ENCODE measurements at regions not wholly inside any gene's neighbourhood (a gene's known extent, or its start where the extent isn't known, plus 50 kb on each side); places are given as distances from the start of the nearest gene placed in this dataset.

GRCh38 chr10:36759141-36759805 is 366.1 kb upstream of the ANKRD30A start:
- TF ChIP-seq, protein P1, sequence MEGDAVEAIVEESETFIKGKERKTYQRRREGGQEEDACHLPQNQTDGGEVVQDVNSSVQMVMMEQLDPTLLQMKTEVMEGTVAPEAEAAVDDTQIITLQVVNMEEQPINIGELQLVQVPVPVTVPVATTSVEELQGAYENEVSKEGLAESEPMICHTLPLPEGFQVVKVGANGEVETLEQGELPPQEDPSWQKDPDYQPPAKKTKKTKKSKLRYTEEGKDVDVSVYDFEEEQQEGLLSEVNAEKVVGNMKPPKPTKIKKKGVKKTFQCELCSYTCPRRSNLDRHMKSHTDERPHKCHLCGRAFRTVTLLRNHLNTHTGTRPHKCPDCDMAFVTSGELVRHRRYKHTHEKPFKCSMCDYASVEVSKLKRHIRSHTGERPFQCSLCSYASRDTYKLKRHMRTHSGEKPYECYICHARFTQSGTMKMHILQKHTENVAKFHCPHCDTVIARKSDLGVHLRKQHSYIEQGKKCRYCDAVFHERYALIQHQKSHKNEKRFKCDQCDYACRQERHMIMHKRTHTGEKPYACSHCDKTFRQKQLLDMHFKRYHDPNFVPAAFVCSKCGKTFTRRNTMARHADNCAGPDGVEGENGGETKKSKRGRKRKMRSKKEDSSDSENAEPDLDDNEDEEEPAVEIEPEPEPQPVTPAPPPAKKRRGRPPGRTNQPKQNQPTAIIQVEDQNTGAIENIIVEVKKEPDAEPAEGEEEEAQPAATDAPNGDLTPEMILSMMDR (IDR thresholded peaks at IDR 0.05): no peak
- Histone ChIP-seq H3K27me3 (no peaks in the 10 kb centered on the region), H3K27ac (no peak overlapping the region), H3K4me3 (no peak overlapping the region), H3K4me1 (no peaks in the 10 kb centered on the region), H3K9me3 (no peaks in the 10 kb centered on the region), H3K36me3 (no peaks in the 10 kb centered on the region)
- intact Hi-C loops (cut with DNase I): no loop called here
- no peak for ATAC-seq
- DNase-seq: no peak
- 51 to 59% methylated on average over 3 of the region's 3 CpGs for WGBS, 2 donors

- Histone ChIP-seq H3K4me1 (no peaks in the 10 kb centered on the region), H3K27me3 (no peaks in the 10 kb centered on the region), H3K27ac (no peak overlapping the region), H3K36me3 (no peaks in the 10 kb centered on the region), H3K9me3 (peaks cover 0 to 12% (median 0%) of the 10 kb centered on the region in 11 donors), H3K4me3 (no peak overlapping the region)
- TF ChIP-seq, protein P1 (IDR thresholded peaks at IDR 0.05): no peak
- DNase-seq: no peak
- intact Hi-C loops (cut with DNase I): no loop called here
- WGBS, 2 donors: 96% methylated on average over 19 of the region's 19 CpGs
- no peak for ATAC-seq
Observed at GRCh38 chr10:36748128-36748871, 377.1 kb upstream of the ANKRD30A start.

GRCh38 chr10:36739884-36740445 is 385.4 kb upstream of the ANKRD30A start:
- Histone ChIP-seq H3K4me3 (no peak overlapping the region), H3K27ac (no peak overlapping the region), H3K27me3 (no peaks in the 10 kb centered on the region), H3K9me3 (no peaks in the 10 kb centered on the region), H3K4me1 (no peaks in the 10 kb centered on the region), H3K36me3 (no peaks in the 10 kb centered on the region)
- ATAC-seq (no peak), DNase-seq (no peak)
- WGBS, 2 donors: 94 to 95% methylated on average over 5 of the region's 5 CpGs
- TF ChIP-seq, protein P1 (IDR thresholded peaks at IDR 0.05): no peak
- intact Hi-C loops (cut with DNase I): no loop called here

GRCh38 chr10:36738738-36739431 is 386.5 kb upstream of the ANKRD30A start:
- DNase-seq (no peak), ATAC-seq (no peak)
- Histone ChIP-seq H3K27me3 (no peaks in the 10 kb centered on the region), H3K27ac (no peak overlapping the region), H3K4me3 (no peak overlapping the region), H3K9me3 (no peaks in the 10 kb centered on the region), H3K36me3 (no peaks in the 10 kb centered on the region), H3K4me1 (no peaks in the 10 kb centered on the region)
- intact Hi-C loops (cut with DNase I): no loop called here
- TF ChIP-seq, protein P1 (IDR thresholded peaks at IDR 0.05): no peak
- WGBS, 2 donors: 93% methylated on average over 4 of the region's 4 CpGs

Data from heart right ventricle (tissue), 16 donors.